ENCODE measurements at regions not wholly inside any gene's neighbourhood (a gene's known extent, or its start where the extent isn't known, plus 50 kb on each side); places are given as distances from the start of the nearest gene placed in this dataset.
A peak's percentile ranks its signal among the peaks of the same experiment; 100 is the strongest.

GRCh38 chr1:93013145-93014065 lies 52.1 kb upstream of the DIPK1A start:
- no peak for TF ChIP-seq CTCF (IDR thresholded peaks at IDR 0.05; ENCODE audit: control insufficient read depth, extremely low read depth, insufficient read depth)
- DNase-seq (ENCODE audit: low read depth) = no peak
- H3K4me3 ChIP-seq (ENCODE audit: low read depth, low read length) = no peak overlapping the region

- no peak for TF ChIP-seq CTCF (IDR thresholded peaks at IDR 0.05; ENCODE audit: control insufficient read depth, extremely low read depth, insufficient read depth)
- DNase-seq (ENCODE audit: low read depth) = no peak
- H3K4me3 ChIP-seq (ENCODE audit: low read depth, low read length) = no peak overlapping the region
Observed at GRCh38 chr1:93014168-93014567, 52.9 kb upstream of the DIPK1A start.

DNA sequence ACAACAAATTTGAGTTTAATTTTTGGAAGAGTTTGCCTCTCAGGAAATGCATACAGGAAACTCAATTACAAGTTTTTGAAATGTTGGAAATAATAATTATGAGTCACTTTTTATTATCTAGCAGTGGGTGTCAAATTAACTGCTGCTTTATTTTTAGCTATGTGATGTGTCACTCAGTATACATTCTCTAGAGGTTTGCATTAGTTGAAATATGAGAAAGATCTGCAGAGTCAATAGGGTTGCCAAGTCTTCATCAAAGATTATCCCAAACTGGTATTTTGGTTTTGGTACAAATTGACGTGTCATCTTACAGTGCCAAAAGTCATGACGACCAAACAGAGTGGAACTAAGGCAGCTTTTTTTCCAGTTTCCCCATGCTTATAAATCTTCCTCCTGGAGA lies 54.3 kb upstream of the DIPK1A start:
- TF ChIP-seq CTCF (IDR thresholded peaks at IDR 0.05; ENCODE audit: control insufficient read depth, extremely low read depth, insufficient read depth) = no peak
- DNase-seq (ENCODE audit: low read depth) = no peak
- H3K4me3 ChIP-seq (ENCODE audit: low read depth, low read length) = no peak overlapping the region

DNA sequence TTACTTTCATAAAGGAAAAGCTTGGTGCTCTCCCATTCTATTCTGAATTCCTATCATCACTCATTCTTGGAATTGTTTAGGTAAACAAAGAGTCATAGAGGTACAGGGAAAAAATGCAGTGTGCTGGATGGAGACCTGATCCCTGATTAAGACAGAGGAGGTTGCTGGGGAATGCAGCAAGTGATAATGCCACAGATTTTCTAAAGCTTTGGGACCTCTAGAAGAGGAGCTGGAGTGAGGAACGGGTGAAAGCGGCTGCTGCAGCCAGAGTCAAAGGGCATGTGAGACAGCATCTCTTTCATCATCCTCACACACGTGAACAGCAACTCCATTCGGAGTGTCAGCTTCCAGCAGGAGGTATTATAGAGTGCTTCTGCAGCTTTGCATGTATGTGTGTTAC lies 54.9 kb upstream of the DIPK1A start:
- no peak overlapping the region for H3K4me3 ChIP-seq (ENCODE audit: low read depth, low read length)
- DNase-seq (ENCODE audit: low read depth) = no peak
- no peak for TF ChIP-seq CTCF (IDR thresholded peaks at IDR 0.05; ENCODE audit: control insufficient read depth, extremely low read depth, insufficient read depth)

DNA sequence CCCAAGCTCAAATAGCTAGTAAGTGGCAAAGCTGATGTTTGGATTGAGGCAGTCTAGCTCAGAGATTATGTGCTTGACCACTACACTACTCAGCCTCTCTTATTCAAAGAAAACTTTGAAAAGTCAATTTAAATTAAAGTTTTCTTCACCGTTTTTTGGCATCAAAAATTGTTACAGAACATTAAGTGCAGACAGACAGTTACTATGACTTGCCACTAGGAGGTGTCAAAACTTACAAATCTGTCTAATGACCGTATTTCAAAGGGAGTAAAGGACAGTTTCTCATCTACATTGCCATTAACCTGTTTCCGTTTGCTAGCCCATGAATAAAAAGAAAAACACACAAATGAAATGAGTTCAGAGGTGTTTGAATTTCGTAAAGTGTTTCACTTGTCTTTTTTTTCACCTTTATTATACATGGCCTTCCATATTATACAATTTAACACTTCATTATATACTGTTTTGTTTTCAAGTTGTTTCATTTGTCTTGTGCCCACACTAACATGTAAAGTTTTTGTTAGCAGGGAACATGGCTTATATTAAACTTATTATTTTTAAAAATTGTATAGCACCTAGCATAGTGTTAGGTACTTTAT lies 57.4 kb upstream of the MTF2 start:
- DNase-seq (ENCODE audit: low read depth) = peak; percentile 21
- TF ChIP-seq CTCF (IDR thresholded peaks at IDR 0.05; ENCODE audit: control insufficient read depth, extremely low read depth, insufficient read depth) = peak; percentile 74
- H3K4me3 ChIP-seq (ENCODE audit: low read depth, low read length) = no peak overlapping the region

- no peak overlapping the region for H3K4me3 ChIP-seq (ENCODE audit: low read depth, low read length)
- no peak for DNase-seq (ENCODE audit: low read depth)
- no peak for TF ChIP-seq CTCF (IDR thresholded peaks at IDR 0.05; ENCODE audit: control insufficient read depth, extremely low read depth, insufficient read depth)
Observed at GRCh38 chr1:93022580-93022979, 56.5 kb upstream of the MTF2 start.
